GM12864 (cell line): ENCODE measurements at regions not wholly inside any gene's neighbourhood (a gene's known extent, or its start where the extent isn't known, plus 50 kb on each side); places are given as distances from the start of the nearest gene placed in this dataset.

Experiments used
- DNase-seq: peaks from one replicate; pipeline ENCODE4 v3.0.0-alpha.2; 2011; ENCODE audit warnings: low read depth
- H3K4me3 ChIP-seq: 2 replicates; pipeline ENCODE4 v1.5.1; 2011; ENCODE audit warnings: mild to moderate bottlenecking, low read depth, low read length, control low read depth
- TF ChIP-seq, protein P1 (sequence below): IDR thresholded peaks from 2 replicates; pipeline ENCODE4 v1.5.1; 2011; ENCODE audit warnings: low read depth, mild to moderate bottlenecking, moderate library complexity, low read length, control low read depth, inconsistent platforms; ENCODE audit errors: missing control alignments

DNA sequence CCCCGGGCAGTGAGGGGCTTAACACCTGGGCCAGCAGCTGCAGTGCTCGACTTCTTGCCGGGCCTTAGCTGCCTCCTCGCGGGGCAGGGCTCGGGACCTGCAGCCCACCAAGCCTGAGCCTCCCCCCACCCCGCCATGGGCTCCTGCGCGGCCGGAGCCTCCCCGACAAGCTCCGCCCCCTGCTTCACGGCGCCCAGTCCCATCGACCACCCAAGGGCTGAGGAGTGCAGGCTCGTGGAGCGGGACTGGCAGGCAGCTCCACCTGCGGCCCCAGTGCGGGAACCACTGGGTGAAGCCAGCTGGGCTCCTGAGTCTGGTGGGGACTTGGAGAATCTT lies 67.8 kb upstream of the NR5A2 start:
- TF ChIP-seq, protein P1, sequence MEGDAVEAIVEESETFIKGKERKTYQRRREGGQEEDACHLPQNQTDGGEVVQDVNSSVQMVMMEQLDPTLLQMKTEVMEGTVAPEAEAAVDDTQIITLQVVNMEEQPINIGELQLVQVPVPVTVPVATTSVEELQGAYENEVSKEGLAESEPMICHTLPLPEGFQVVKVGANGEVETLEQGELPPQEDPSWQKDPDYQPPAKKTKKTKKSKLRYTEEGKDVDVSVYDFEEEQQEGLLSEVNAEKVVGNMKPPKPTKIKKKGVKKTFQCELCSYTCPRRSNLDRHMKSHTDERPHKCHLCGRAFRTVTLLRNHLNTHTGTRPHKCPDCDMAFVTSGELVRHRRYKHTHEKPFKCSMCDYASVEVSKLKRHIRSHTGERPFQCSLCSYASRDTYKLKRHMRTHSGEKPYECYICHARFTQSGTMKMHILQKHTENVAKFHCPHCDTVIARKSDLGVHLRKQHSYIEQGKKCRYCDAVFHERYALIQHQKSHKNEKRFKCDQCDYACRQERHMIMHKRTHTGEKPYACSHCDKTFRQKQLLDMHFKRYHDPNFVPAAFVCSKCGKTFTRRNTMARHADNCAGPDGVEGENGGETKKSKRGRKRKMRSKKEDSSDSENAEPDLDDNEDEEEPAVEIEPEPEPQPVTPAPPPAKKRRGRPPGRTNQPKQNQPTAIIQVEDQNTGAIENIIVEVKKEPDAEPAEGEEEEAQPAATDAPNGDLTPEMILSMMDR = no peak
- no peak for DNase-seq
- H3K4me3 ChIP-seq = no peak overlapping the region

DNA sequence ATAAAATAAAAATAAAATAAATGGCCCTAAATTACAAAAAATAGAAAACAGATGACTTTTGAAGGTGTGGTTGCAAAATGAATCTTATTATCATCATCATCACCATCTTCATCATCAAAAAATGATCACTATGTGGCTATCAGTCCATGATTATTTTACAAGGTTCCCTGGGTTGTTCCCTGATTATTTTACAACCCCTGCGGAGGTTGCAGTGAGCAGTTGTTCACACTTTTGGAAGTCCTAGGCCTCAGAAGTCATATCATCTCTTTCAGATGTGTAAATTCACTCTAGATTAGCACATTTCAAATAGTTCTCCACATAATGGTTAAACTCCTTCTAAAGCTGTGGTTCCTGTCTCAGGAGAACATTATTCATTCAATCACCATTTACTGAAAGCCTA lies 57.4 kb upstream of the NR5A2 start:
- no peak overlapping the region for H3K4me3 ChIP-seq
- DNase-seq = no peak
- TF ChIP-seq, protein P1 = no peak

DNA sequence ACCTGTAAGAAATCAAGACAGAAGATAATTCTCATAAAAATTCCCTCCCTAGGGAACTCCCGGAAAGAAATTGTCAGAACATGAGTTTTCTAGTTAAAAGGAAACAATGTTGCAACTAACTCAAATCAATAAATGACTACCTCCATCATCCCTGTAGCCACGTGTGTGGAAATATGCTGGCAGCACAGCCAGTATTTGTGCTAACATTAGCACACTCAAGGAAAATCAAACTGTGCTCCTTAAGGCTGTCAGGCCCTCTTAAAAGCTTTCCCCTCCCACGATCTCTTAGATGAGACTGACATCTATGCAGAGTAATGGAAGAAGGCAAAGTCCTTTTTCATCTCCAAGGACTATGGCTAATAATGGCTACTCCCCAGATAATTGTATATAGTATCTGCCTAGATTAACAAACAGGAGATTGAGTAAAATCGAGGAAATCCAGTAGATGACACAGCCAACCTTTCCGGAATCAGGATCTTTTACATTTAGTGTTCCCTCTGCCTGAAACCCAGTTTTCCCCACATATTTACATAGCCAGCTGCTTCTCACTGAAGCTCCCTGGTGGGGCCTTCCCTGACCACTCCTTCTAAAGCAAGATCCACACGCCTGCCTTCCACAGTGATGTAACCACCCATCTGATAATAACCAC lies 50.9 kb upstream of the NR5A2 start:
- DNase-seq = no peak
- TF ChIP-seq, protein P1 = no peak

More for the DNA sequence above, 50.9 kb upstream of the NR5A2 start:
- no peak overlapping the region for H3K4me3 ChIP-seq
